CD4-positive, alpha-beta T cell treated with Interleukin-21 for 1 hour (primary cell): ENCODE measurements at regions not wholly inside any gene's neighbourhood (a gene's known extent, or its start where the extent isn't known, plus 50 kb on each side); places are given as distances from the start of the nearest gene placed in this dataset.

Source experiments
- DNase-seq: peaks from one replicate; pipeline ENCODE4 v3.0.0-alpha.2; 2020

- DNase-seq = no peak
Observed at GRCh38 chr5:84685121-84685894, 300.6 kb upstream of the EDIL3 start.

- DNase-seq = no peak
Observed at GRCh38 chr5:84683594-84683993, 298.9 kb upstream of the EDIL3 start.

GRCh38 chr5:84682531-84682930 lies 297.9 kb upstream of the EDIL3 start:
- no peak for DNase-seq

GRCh38 chr5:84680908-84681307 lies 296.2 kb upstream of the EDIL3 start:
- DNase-seq = no peak

- DNase-seq = no peak
Observed at GRCh38 chr5:84673785-84674184, 289.1 kb upstream of the EDIL3 start.

- DNase-seq = no peak
Observed at GRCh38 chr5:84667576-84667975, 282.9 kb upstream of the EDIL3 start.

- DNase-seq = no peak
Observed at GRCh38 chr5:84650429-84650828, 265.7 kb upstream of the EDIL3 start.

- no peak for DNase-seq
Observed at GRCh38 chr5:84647581-84647980, 262.9 kb upstream of the EDIL3 start.

- no peak for DNase-seq
Observed at GRCh38 chr5:84642795-84643194, 258.1 kb upstream of the EDIL3 start.

- DNase-seq = no peak
Observed at GRCh38 chr5:84642324-84642723, 257.6 kb upstream of the EDIL3 start.

GRCh38 chr5:84637662-84638375 lies 253.1 kb upstream of the EDIL3 start:
- DNase-seq = no peak

GRCh38 chr5:84635235-84636055 lies 250.8 kb upstream of the EDIL3 start:
- DNase-seq = no peak

- DNase-seq = no peak
Observed at GRCh38 chr5:84634256-84634655, 249.6 kb upstream of the EDIL3 start.

GRCh38 chr5:84632418-84632817 lies 247.7 kb upstream of the EDIL3 start:
- DNase-seq = no peak

- DNase-seq = no peak
Observed at GRCh38 chr5:84628918-84629317, 244.2 kb upstream of the EDIL3 start.

- peak; percentile 9 for DNase-seq
Observed at GRCh38 chr5:84623019-84623418, 238.3 kb upstream of the EDIL3 start.

GRCh38 chr5:84622461-84622860 lies 237.8 kb upstream of the EDIL3 start:
- no peak for DNase-seq

- no peak for DNase-seq
Observed at GRCh38 chr5:84618262-84618661, 233.6 kb upstream of the EDIL3 start.

GRCh38 chr5:84614906-84615305 lies 230.2 kb upstream of the EDIL3 start:
- no peak for DNase-seq

- no peak for DNase-seq
Observed at GRCh38 chr5:84606784-84607183, 222.1 kb upstream of the EDIL3 start.

- DNase-seq = no peak
Observed at GRCh38 chr5:84605241-84605640, 220.6 kb upstream of the EDIL3 start.

- no peak for DNase-seq
Observed at GRCh38 chr5:84603568-84604185, 219.0 kb upstream of the EDIL3 start.

- no peak for DNase-seq
Observed at GRCh38 chr5:84602371-84602771, 217.7 kb upstream of the EDIL3 start.
